ENCODE measurements at regions not wholly inside any gene's neighbourhood (a gene's known extent, or its start where the extent isn't known, plus 50 kb on each side); places are given as distances from the start of the nearest gene placed in this dataset.

GRCh38 chr13:111394211-111394922, 73.9 kb downstream of the TEX29 start:
- DNase-seq, result no peak

GRCh38 chr13:111395511-111396393, 75.3 kb downstream of the TEX29 start:
- DNase-seq, result no peak

GRCh38 chr13:111396457-111396856, 76.0 kb downstream of the TEX29 start:
- no peak for DNase-seq

GRCh38 chr13:111397202-111397880, 76.9 kb downstream of the TEX29 start:
- no peak for DNase-seq

- DNase-seq, result no peak
Measured at GRCh38 chr13:111398196-111398595, 77.8 kb downstream of the TEX29 start.

GRCh38 chr13:111398715-111399299, 78.4 kb downstream of the TEX29 start:
- DNase-seq, result no peak

GRCh38 chr13:111399334-111399733, 78.9 kb downstream of the TEX29 start:
- DNase-seq, result no peak

- DNase-seq, result no peak
Measured at GRCh38 chr13:111399776-111400538, 79.5 kb downstream of the TEX29 start.

GRCh38 chr13:111401151-111401550, 80.7 kb downstream of the TEX29 start:
- DNase-seq, result no peak

GRCh38 chr13:111401755-111402154, 81.3 kb downstream of the TEX29 start:
- DNase-seq, result no peak

- no peak for DNase-seq
Measured at GRCh38 chr13:111402441-111402840, 82.0 kb downstream of the TEX29 start.

- no peak for DNase-seq
Measured at GRCh38 chr13:111403266-111403665, 82.8 kb downstream of the TEX29 start.

GRCh38 chr13:111404746-111405145, 84.3 kb downstream of the TEX29 start:
- no peak for DNase-seq

- no peak for DNase-seq
Measured at GRCh38 chr13:111406636-111407035, 86.2 kb downstream of the TEX29 start.

GRCh38 chr13:111407381-111408131, 87.1 kb downstream of the TEX29 start:
- DNase-seq, result no peak

GRCh38 chr13:111409413-111409812, 89.0 kb downstream of the TEX29 start:
- DNase-seq, result no peak

GRCh38 chr13:111410232-111411021, 90.0 kb downstream of the TEX29 start:
- no peak for DNase-seq

GRCh38 chr13:111411151-111411858, 90.9 kb downstream of the TEX29 start:
- DNase-seq, result no peak

- no peak for DNase-seq
Measured at GRCh38 chr13:111411919-111412650, 91.6 kb downstream of the TEX29 start.
